AG10803 (cell line): ENCODE measurements at regions not wholly inside any gene's neighbourhood (a gene's known extent, or its start where the extent isn't known, plus 50 kb on each side); places are given as distances from the start of the nearest gene placed in this dataset.

ENCODE experiments used
- DNase-seq: peaks from one replicate; pipeline ENCODE4 v3.0.0; 2010; ENCODE audit warnings: low read depth
- H3K4me3 ChIP-seq: 2 replicates; pipeline ENCODE4 v1.5.1; 2011; ENCODE audit warnings: mild to moderate bottlenecking, low read length, control low read depth
- TF ChIP-seq, protein P1 (sequence below): conservative IDR thresholded peaks from 2 replicates; pipeline ENCODE4 v1.5.1; 2011; ENCODE audit warnings: mild to moderate bottlenecking, low read length, control low read depth, inconsistent platforms

DNA sequence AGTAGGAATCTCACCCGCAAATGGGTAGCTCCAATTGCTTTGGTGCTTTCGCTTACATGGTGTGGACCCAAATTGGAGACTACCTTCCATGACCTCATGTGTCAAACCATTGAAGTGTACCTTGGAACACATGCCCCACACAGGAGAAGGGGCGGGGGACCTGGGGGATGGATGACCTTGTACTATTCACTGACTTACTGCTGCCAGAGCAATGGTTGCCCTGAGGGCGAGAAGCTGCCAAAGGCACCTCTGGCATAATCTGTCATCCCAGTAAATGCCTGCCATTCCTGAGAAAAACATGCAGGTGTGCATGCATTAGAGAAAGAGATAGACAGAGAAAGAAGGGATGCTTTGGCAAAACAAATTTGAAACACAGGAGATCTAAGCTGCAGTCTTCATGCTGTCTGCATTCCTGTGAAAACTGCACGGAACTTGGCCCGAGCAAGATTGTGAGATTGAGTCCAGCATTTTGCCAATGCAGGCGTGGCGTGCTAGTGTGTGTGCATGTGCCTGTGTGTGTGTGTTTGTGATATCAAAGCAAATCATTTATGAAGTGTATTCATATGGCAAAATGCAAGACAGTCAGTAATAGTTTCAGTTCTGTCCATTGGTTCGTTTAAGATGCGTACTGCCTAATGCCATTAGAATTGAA lies 219.5 kb upstream of the MDFIC2 start:
- TF ChIP-seq, protein P1, sequence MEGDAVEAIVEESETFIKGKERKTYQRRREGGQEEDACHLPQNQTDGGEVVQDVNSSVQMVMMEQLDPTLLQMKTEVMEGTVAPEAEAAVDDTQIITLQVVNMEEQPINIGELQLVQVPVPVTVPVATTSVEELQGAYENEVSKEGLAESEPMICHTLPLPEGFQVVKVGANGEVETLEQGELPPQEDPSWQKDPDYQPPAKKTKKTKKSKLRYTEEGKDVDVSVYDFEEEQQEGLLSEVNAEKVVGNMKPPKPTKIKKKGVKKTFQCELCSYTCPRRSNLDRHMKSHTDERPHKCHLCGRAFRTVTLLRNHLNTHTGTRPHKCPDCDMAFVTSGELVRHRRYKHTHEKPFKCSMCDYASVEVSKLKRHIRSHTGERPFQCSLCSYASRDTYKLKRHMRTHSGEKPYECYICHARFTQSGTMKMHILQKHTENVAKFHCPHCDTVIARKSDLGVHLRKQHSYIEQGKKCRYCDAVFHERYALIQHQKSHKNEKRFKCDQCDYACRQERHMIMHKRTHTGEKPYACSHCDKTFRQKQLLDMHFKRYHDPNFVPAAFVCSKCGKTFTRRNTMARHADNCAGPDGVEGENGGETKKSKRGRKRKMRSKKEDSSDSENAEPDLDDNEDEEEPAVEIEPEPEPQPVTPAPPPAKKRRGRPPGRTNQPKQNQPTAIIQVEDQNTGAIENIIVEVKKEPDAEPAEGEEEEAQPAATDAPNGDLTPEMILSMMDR, result no peak
- DNase-seq, result no peak
- no peak overlapping the region for H3K4me3 ChIP-seq

DNA sequence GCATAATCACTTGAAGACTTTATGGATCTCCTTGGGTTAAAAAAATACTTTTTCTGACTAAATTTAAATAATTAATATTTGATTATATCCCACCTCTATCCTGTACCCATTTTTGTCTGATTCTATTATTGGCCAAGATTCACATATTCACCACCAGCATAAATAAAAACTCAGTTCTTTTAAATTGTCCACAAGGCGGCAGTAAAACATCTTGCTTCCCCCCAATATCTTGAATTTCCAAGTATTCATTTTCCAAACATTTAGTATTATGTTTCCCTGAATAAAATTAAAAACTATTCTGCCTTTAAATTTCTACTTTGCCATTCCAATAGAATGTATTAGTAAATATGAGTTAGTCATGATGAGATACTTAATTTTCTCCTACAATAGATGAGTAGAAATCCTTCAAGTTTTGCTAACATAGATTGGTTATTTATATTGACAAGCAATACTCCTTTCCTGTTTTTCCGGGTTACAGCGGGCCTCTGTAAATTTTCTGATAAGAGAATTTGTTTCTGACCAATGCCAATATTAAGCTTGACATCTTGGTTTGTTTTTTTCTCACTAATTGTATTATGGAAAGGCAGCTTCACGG lies 218.7 kb upstream of the MDFIC2 start:
- TF ChIP-seq, protein P1, result peak; percentile 67
- peak; percentile 34 for DNase-seq
- no peak overlapping the region for H3K4me3 ChIP-seq

DNA sequence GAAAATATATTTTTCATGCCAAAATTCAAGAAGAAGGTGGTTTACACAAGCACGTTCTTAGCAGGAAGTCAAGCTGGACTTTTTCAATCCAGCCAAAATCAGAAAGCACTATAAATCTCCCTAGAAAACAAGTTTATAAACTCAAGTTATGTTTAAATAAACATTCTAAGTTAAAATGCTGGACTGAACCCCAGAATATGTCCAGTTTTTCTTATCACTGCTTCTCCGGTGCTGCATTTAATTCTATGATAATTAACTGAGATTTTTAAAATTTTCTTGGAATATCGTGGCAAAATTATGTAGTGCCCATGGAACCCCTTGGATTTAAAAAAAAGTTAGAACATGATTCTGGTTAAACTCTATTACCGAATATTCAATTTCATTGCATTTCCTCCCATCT lies 218.2 kb upstream of the MDFIC2 start:
- TF ChIP-seq, protein P1, result no peak
- DNase-seq, result no peak
- no peak overlapping the region for H3K4me3 ChIP-seq

DNA sequence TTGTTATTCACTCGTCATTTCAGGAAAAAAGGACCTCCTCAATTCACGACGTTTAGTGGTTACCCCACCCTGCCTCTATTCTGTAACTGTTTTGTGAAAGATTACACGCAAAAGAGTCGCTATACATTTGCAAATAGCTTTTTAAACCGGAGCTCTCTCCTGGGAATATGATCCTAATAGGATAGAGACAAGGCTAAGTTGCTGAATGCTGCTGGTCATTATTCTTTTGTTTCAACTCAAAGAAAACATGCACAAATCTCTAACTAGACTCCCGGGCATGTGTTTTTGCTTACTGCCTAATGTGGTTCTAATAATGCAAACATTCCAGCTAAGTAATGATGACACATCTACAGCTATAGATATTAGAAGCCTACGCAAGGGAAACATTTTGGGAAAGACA lies 214.6 kb upstream of the MDFIC2 start:
- TF ChIP-seq, protein P1, result no peak
- no peak overlapping the region for H3K4me3 ChIP-seq
- DNase-seq, result peak; percentile 56

DNA sequence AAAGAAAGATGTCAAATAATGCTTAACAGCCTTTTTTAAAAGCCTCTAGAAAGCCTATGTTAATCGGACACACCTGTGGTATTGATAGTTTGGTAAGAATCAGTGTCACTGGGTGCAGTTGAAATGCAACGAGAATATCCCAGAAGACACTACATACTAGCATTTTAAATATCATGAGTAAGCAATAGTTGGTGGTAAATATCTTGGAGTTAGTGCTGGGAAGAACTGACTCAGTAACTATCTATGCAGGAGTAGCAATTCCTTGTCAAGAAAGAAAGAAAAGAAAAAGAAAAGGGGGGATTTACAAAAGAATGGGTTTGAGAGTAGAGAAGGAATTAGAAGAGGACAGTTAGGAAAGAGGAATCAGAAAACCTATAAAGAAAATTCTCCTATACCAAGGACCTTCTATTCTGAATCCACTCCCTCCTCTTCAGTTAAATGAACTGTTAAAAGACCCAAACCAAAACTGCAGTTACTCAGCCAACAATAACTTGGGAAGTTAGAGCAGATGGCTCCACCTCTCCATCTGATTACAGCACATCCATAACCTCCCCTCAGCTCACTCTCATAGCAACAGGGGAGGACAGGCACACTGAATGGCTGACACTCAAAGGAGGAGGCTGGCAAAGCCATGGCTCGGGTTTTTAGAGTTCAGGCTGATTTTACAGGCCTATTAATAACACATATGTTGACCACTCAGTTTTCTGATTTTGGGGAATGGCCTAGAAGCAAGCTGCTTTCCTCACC lies 207.6 kb upstream of the MDFIC2 start:
- TF ChIP-seq, protein P1, result no peak
- no peak overlapping the region for H3K4me3 ChIP-seq
- DNase-seq, result no peak

DNA sequence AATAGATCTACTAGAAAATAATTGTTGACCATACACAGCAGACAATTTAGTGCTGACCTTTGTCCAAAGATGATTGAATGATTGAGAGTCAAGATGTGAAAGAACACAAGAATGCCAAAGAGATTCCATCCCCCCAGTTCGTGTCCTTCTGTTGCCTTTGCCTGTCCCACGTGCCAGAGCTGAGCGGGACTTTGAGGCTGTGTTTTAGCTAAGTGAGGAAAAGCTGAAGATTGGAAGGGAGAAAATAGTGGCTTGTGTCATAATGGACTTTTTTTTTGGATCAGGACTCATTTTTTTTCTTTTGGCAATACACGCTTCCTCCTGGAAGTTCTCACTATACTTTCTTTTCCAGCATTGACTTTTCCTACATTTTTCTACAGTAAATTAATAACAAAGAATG lies 206.6 kb upstream of the MDFIC2 start:
- TF ChIP-seq, protein P1, result no peak
- H3K4me3 ChIP-seq, result no peak overlapping the region
- DNase-seq, result no peak

DNA sequence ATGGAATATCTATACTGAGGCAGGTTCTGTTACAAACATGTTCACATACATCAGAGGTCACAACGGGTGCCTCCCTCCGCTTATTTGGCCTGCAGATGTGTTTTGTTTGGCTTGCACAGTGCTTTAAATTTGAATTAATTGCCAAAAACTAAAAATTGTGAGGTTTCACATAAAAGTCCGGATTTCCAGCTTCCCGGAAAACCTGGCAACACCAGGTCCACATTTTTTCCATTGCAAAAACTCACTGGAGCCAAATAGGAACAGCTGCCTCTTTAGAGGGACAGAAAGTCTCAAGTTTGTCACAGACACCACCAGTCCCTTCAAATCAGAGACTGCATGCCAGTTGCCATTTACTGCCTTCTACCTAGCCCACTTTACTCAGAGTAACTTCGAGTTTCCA lies 205.9 kb upstream of the MDFIC2 start:
- DNase-seq, result no peak
- TF ChIP-seq, protein P1, result no peak
- H3K4me3 ChIP-seq, result no peak overlapping the region
